GM18868 (cell line): ENCODE measurements at regions not wholly inside any gene's neighbourhood (a gene's known extent, or its start where the extent isn't known, plus 50 kb on each side); places are given as distances from the start of the nearest gene placed in this dataset.
"Not testable (repeated sequence)": the region's sequence is repeated elsewhere in the genome, so short reads cannot be mapped to it uniquely, and the experiment has no call there.

Source experiments
- ATAC-seq: cut with Tn5 transposase; IDR thresholded peaks from one replicate; pipeline ENCODE4 v1.9.1; 2021; ENCODE audit warnings: mild to moderate bottlenecking, moderate library complexity; ENCODE audit not compliant: unreplicated experiment

GRCh38 chr4:181810711-181811110, 432.5 kb upstream of the TENM3 start:
- ATAC-seq: no peak

DNA sequence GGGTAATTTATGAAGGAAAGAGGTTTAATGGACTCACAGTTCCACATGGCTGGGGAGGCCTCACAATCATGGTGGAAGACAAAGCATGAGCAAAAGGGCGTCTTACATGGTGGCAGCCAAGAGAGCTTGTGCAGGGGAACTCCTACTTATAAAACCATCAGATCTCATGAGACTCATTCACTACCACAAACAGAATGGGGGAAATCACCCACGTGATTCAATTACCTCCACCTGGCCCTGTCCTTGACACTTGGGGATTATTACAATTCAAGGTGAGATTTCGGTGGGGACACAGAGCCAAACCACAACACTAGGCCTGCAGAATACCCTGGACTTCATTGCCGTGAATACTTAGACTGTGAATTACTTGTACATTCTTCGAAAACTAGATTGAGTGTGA, 431.7 kb upstream of the TENM3 start:
- ATAC-seq: peak; percentile 50

GRCh38 chr4:181819946-181820345, 423.3 kb upstream of the TENM3 start:
- no peak for ATAC-seq

DNA sequence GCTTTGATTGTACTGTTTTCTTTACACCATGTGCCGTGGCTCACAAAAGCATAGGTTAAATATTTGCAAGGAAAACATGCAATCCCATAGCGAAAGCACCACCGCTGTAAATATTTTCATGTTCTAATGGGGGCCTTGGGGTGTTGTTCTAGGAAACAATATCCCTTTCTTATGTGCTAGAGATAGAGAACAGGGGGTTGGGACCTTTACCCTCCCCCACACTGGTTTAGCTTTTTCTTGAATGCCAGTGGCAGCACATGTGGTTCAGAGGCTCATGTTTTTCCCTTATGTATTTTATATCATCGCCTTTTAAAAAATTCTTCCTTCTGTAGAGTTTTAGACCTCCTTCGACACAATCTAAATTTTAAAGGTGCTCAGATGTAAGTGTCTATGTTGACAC, 422.6 kb upstream of the TENM3 start:
- ATAC-seq: no peak

- ATAC-seq: peak; percentile 87
Observed at GRCh38 chr4:181821039-181822004, 421.9 kb upstream of the TENM3 start.

DNA sequence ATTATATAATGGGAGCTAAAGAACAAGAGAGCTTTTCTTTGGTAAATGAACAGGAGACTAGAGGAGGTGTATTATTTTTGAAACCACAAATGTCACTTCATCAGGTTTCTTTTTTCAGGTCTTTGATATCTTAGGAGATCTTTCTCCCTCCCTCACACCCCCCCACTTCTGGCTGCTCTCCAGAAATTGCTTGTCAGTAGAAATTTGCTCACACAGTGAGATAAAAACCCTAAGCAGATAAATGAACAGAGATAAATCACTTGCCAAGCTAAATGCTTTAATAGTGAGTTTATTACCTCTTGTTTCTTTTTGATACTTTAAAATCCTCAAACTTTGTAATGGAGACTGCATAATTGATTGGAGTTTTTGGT, 421.2 kb upstream of the TENM3 start:
- ATAC-seq: peak; percentile 42

DNA sequence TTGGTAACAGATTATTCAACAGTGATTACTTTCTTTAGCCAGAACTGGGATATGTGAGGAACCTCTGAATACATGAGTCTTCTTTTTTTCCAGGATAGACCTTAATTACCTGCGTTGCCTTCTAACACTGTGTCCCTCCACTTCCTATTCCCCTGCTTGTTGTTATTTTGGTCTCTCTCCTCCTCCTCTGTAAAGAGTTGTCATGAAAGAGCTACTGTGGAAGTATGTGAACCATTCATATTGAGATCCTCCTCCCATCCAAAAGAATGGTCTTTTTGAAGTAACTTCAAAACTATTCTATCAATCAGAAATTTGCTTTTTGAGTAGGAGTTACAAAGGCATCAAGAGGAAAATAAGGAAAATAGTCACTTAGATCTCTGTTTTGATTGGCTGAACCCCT, 420.0 kb upstream of the TENM3 start:
- ATAC-seq: no peak

- no peak for ATAC-seq
Observed at GRCh38 chr4:181823645-181824044, 419.6 kb upstream of the TENM3 start.

GRCh38 chr4:181825564-181825963, 417.6 kb upstream of the TENM3 start:
- ATAC-seq: no peak

- ATAC-seq: no peak
Observed at GRCh38 chr4:181827246-181827645, 416.0 kb upstream of the TENM3 start.

DNA sequence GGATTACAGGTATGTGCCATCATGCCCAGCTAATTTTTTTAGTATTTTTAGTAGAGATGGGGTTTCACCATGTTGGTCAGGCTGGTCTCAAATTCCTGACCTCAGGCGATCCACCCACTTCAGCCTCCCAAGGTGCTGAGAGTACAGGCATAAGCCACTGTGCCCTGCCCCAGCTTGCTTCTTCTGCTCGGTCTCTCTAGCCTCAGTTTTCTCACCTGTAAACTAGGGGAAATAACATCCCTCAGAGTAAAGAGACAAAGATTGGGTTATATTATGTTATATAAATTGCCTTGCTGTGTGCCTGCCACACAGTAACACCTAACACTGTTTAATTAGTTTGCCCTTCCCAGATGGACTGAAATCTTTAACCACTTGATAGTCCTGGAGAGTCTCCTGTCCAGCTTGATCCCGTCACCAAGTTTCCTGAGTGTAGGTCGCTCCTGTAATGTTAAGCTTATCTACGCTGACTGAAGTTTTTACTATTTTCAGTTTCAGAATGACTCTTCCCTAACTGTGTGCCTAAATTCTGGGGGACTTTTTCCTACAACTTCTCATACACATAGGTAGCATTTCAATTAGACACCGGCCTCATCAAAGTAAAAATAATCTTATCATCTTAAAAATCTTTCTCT, 412.7 kb upstream of the TENM3 start:
- peak; percentile 91 for ATAC-seq

DNA sequence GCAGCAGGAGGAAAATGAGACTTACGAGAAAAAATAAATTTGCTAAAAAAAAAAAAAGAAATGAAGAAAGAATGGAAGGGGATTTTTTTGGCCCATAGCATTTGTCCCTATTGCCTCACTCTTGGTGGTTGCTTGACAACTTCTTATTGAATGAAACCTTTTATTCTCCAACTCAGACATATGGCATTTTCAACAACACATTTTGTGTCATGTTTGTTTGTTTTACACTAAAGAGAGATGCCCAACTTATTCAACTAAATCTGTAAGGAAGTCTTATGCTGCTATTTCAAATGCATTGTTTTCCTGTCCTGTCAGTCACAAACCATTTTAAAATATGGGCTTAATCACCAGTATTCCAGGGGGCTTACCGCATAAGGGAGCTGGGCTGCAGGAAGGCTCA, 409.1 kb upstream of the TENM3 start:
- ATAC-seq: no peak

GRCh38 chr4:181835348-181835747, 407.9 kb upstream of the TENM3 start:
- no peak for ATAC-seq

DNA sequence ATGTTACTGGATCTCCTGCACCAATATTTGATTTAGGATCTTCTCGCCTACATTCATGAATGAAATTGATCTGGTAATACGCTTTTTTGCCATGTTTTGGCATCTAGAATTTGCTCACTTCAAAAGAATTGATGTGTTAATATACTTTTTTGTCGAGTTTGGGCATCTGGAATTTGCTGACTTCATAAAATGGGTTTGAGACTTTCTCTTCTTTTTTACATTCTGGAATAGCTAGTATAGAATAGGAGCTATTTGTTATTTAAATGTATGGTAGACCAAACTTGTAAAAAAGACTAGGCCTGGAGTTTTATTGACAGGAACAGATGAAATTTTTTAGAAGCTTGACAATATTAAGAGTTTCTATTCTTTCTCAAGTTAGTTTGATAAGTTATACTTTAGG, 404.9 kb upstream of the TENM3 start:
- ATAC-seq: no peak

DNA sequence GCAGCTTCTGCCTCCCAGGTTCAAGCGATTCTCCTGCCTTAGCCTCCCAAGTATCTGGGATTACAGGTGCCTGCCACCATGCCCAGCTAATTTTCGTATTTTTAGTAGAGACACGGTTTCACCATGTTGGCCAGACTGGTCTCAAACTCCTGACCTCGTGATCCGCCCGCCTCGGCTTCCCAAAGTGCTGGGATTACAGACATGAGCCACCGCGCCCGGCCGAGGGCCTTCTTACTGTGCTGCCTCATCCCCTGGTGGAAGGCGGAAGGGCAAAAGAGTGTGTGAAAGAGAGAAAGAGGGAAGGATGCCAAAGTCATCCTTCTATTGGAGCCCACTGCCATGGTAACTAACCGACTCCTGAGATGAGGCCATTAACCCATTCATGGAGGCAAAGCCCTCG, 399.4 kb upstream of the TENM3 start:
- ATAC-seq: not testable (repeated sequence)

GRCh38 chr4:181845617-181846016, 397.6 kb upstream of the TENM3 start:
- ATAC-seq: no peak

DNA sequence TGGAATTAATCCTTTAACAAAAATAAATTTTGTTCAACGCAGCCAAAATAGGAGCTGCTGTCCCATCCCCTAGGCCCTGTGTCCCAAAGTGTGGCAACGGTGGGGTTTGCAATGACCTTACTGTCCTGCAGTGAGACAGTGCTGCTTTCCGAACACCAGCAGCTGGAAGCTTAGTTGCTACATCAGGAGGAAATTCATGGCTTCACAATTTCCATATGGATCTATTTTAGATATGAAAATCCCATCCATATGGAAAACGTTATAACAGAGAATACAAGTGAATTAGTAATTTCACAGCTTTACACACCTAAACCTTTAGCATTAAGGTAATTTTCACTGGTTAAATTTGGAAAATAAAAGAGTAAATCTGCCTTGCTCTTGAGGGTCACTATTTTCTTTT, 396.3 kb upstream of the TENM3 start:
- ATAC-seq: no peak

GRCh38 chr4:181848357-181848756, 394.8 kb upstream of the TENM3 start:
- no peak for ATAC-seq

GRCh38 chr4:181849472-181849871, 393.7 kb upstream of the TENM3 start:
- no peak for ATAC-seq

GRCh38 chr4:181853881-181854511, 389.2 kb upstream of the TENM3 start:
- ATAC-seq: no peak

- ATAC-seq: no peak
Observed at GRCh38 chr4:181855307-181855706, 387.9 kb upstream of the TENM3 start.

- peak; percentile 88 for ATAC-seq
Observed at GRCh38 chr4:181857471-181857870, 385.7 kb upstream of the TENM3 start.
